ENCODE measurements at regions not wholly inside any gene's neighbourhood (a gene's known extent, or its start where the extent isn't known, plus 50 kb on each side); places are given as distances from the start of the nearest gene placed in this dataset.
A peak's percentile ranks its signal among the peaks of the same experiment; 100 is the strongest.
"Not testable (repeated sequence)": the region's sequence is repeated elsewhere in the genome, so short reads cannot be mapped to it uniquely, and the experiment has no call there.

GRCh38 chr6:4421837-4422236, 286.5 kb upstream of the ECI2 start:
- Histone ChIP-seq H3K4me3 (no peak overlapping the region), H3K79me2 (ENCODE audit: insufficient read depth) (no peaks in the 10 kb centered on the region), H3K4me1 (ENCODE audit: insufficient read depth) (no peaks in the 10 kb centered on the region), H3F3A (ENCODE audit: insufficient read depth) (no peaks in the 10 kb centered on the region), H3K4me2 (ENCODE audit: unreplicated experiment) (no peak overlapping the region), H3K36me3 (ENCODE audit: low read depth) (no peaks in the 10 kb centered on the region), H3K9me3 (ENCODE audit: low read depth) (no peaks in the 10 kb centered on the region), H3K9ac (no peak overlapping the region), H4K20me1 (ENCODE audit: insufficient read depth) (no peaks in the 10 kb centered on the region), H3K9me2 (ENCODE audit: insufficient read depth) (no peaks in the 10 kb centered on the region), H3K27me3 (replicated peaks; ENCODE audit: insufficient read depth) (no peaks in the 10 kb centered on the region), H3K27ac (no peak overlapping the region), H2AFZ (no peak overlapping the region)
- WGBS, 2 experiments (ENCODE audit: low coverage in 1 of 2, low lambda C conversion rate in 2 of 2, missing lambda C conversion rate in 2 of 2) = 29 to 43% methylated on average over 2 of the region's 2 CpGs
- TF ChIP-seq EZH2phosphoT487 (IDR thresholded peaks at IDR 0.05; ENCODE audit: insufficient read depth, low read depth) (no peak), EZH2 (IDR thresholded peaks at IDR 0.05; ENCODE audit: insufficient read depth, poor library complexity, severe bottlenecking) (no peak)
- no peak for DNase-seq
- in situ Hi-C loops (cut with MboI) = no loop called here

- Histone ChIP-seq H3K36me3 (ENCODE audit: low read depth) (no peaks in the 10 kb centered on the region), H3K79me2 (ENCODE audit: insufficient read depth) (no peaks in the 10 kb centered on the region), H2AFZ (no peak overlapping the region), H3K27me3 (replicated peaks; ENCODE audit: insufficient read depth) (no peaks in the 10 kb centered on the region), H3K9me2 (ENCODE audit: insufficient read depth) (no peaks in the 10 kb centered on the region), H3K9ac (no peak overlapping the region), H3K4me3 (no peak overlapping the region), H3K4me1 (ENCODE audit: insufficient read depth) (no peaks in the 10 kb centered on the region), H3K4me2 (ENCODE audit: unreplicated experiment) (no peak overlapping the region), H4K20me1 (ENCODE audit: insufficient read depth) (no peaks in the 10 kb centered on the region), H3F3A (ENCODE audit: insufficient read depth) (no peaks in the 10 kb centered on the region), H3K27ac (no peak overlapping the region), H3K9me3 (ENCODE audit: low read depth) (no peaks in the 10 kb centered on the region)
- no peak for DNase-seq
- in situ Hi-C loops (cut with MboI) = no loop called here
- 85 to 87% methylated on average over 4 of the region's 4 CpGs for WGBS, 2 experiments (ENCODE audit: low coverage in 1 of 2, low lambda C conversion rate in 2 of 2, missing lambda C conversion rate in 2 of 2)
- TF ChIP-seq EZH2 (IDR thresholded peaks at IDR 0.05; ENCODE audit: insufficient read depth, poor library complexity, severe bottlenecking) (no peak), EZH2phosphoT487 (IDR thresholded peaks at IDR 0.05; ENCODE audit: insufficient read depth, low read depth) (no peak)
Observed at GRCh38 chr6:4420160-4420865, 284.9 kb upstream of the ECI2 start.

GRCh38 chr6:4415549-4415948, 280.2 kb upstream of the ECI2 start:
- no peaks in the 10 kb centered on the region for H3K79me2 ChIP-seq (ENCODE audit: insufficient read depth)
- in situ Hi-C loops (cut with MboI) = no loop called here
- no peak overlapping the region for H3K4me2 ChIP-seq (ENCODE audit: unreplicated experiment)
- WGBS, 2 experiments (ENCODE audit: low coverage in 1 of 2, low lambda C conversion rate in 2 of 2, missing lambda C conversion rate in 2 of 2) = 40 to 54% methylated on average over 1 of the region's 1 CpG
- H3K9me3 ChIP-seq (ENCODE audit: low read depth) = no peaks in the 10 kb centered on the region
- H3K4me1 ChIP-seq (ENCODE audit: insufficient read depth) = peaks cover 15% of the 10 kb centered on the region
- H3K9ac ChIP-seq = no peak overlapping the region
- no peak overlapping the region for H2AFZ ChIP-seq
- DNase-seq = no peak
- H3K4me3 ChIP-seq = no peak overlapping the region
- H3K27me3 ChIP-seq (replicated peaks; ENCODE audit: insufficient read depth) = no peaks in the 10 kb centered on the region
- no peaks in the 10 kb centered on the region for H4K20me1 ChIP-seq (ENCODE audit: insufficient read depth)
- H3K36me3 ChIP-seq (ENCODE audit: low read depth) = no peaks in the 10 kb centered on the region
- H3K27ac ChIP-seq = no peak overlapping the region
- H3F3A ChIP-seq (ENCODE audit: insufficient read depth) = peaks cover 17% of the 10 kb centered on the region; the same call in 1 of the 2 replicates
- TF ChIP-seq EZH2phosphoT487 (IDR thresholded peaks at IDR 0.05; ENCODE audit: insufficient read depth, low read depth) (no peak), EZH2 (IDR thresholded peaks at IDR 0.05; ENCODE audit: insufficient read depth, poor library complexity, severe bottlenecking) (no peak)
- no peaks in the 10 kb centered on the region for H3K9me2 ChIP-seq (ENCODE audit: insufficient read depth)

- DNase-seq; H3K4me3 ChIP-seq; H4K20me1 ChIP-seq (ENCODE audit: insufficient read depth); H3K79me2 ChIP-seq (ENCODE audit: insufficient read depth); H3K9ac ChIP-seq; H3K9me3 ChIP-seq (ENCODE audit: low read depth); H3K27ac ChIP-seq; in situ Hi-C loops (cut with MboI); H3K27me3 ChIP-seq (replicated peaks; ENCODE audit: insufficient read depth); H2AFZ ChIP-seq; H3K4me2 ChIP-seq (ENCODE audit: unreplicated experiment); H3K9me2 ChIP-seq (ENCODE audit: insufficient read depth); H3K36me3 ChIP-seq (ENCODE audit: low read depth): not testable (repeated sequence)
- WGBS, 2 experiments (ENCODE audit: low coverage in 1 of 2, low lambda C conversion rate in 2 of 2, missing lambda C conversion rate in 2 of 2) = 75 to 84% methylated on average over 6 of the region's 6 CpGs
- Histone ChIP-seq H3K4me1 (ENCODE audit: insufficient read depth) (peaks cover 15% of the 10 kb centered on the region), H3F3A (ENCODE audit: insufficient read depth) (peaks cover 17% of the 10 kb centered on the region; the same call in 1 of the 2 replicates)
Observed at GRCh38 chr6:4414078-4414477, 278.7 kb upstream of the ECI2 start.

GRCh38 chr6:4413073-4413472, 277.7 kb upstream of the ECI2 start:
- WGBS, 2 experiments (ENCODE audit: low coverage in 1 of 2, low lambda C conversion rate in 2 of 2, missing lambda C conversion rate in 2 of 2) = 11% methylated on average over 3 of the region's 3 CpGs
- H3K9me3 ChIP-seq (ENCODE audit: low read depth) = no peaks in the 10 kb centered on the region
- H3K4me2 ChIP-seq (ENCODE audit: unreplicated experiment) = no peak overlapping the region
- H3K79me2 ChIP-seq (ENCODE audit: insufficient read depth) = no peaks in the 10 kb centered on the region
- H3K27ac ChIP-seq = peak overlapping the region; percentile 69
- DNase-seq = peak; percentile 92
- H3K9ac ChIP-seq = peak overlapping the region; percentile 47
- no peak overlapping the region for H2AFZ ChIP-seq
- H3K27me3 ChIP-seq (replicated peaks; ENCODE audit: insufficient read depth) = no peaks in the 10 kb centered on the region
- H3F3A ChIP-seq (ENCODE audit: insufficient read depth) = peaks cover 17% of the 10 kb centered on the region; the same call in 1 of the 2 replicates
- no peaks in the 10 kb centered on the region for H4K20me1 ChIP-seq (ENCODE audit: insufficient read depth)
- H3K4me3 ChIP-seq = no peak overlapping the region
- no peaks in the 10 kb centered on the region for H3K36me3 ChIP-seq (ENCODE audit: low read depth)
- in situ Hi-C loops (cut with MboI) = no loop called here
- TF ChIP-seq EZH2phosphoT487 (IDR thresholded peaks at IDR 0.05; ENCODE audit: insufficient read depth, low read depth) = no peak
- TF ChIP-seq EZH2 (IDR thresholded peaks at IDR 0.05; ENCODE audit: insufficient read depth, poor library complexity, severe bottlenecking) = no peak
- peaks cover 15% of the 10 kb centered on the region for H3K4me1 ChIP-seq (ENCODE audit: insufficient read depth)
- H3K9me2 ChIP-seq (ENCODE audit: insufficient read depth) = no peaks in the 10 kb centered on the region

Measured in GM23248 (cell line).